ENCODE measurements at regions not wholly inside any gene's neighbourhood (a gene's known extent, or its start where the extent isn't known, plus 50 kb on each side); places are given as distances from the start of the nearest gene placed in this dataset.
A peak's percentile ranks its signal among the peaks of the same experiment; 100 is the strongest.

GRCh38 chr21:39124681-39125251 is 58.5 kb downstream of the PSMG1 start:
- DNase-seq, result no peak

- no peak for DNase-seq
Observed at GRCh38 chr21:39123375-39123774, 59.9 kb downstream of the PSMG1 start.

- no peak for DNase-seq
Observed at GRCh38 chr21:39121600-39122355, 61.5 kb downstream of the PSMG1 start.

GRCh38 chr21:39120876-39121599 is 62.2 kb downstream of the PSMG1 start:
- DNase-seq, result no peak

- no peak for DNase-seq
Observed at GRCh38 chr21:39119891-39120290, 63.4 kb downstream of the PSMG1 start.

- no peak for DNase-seq
Observed at GRCh38 chr21:39118604-39119215, 64.5 kb downstream of the PSMG1 start.

GRCh38 chr21:39118061-39118460 is 65.2 kb downstream of the PSMG1 start:
- no peak for DNase-seq

- no peak for DNase-seq
Observed at GRCh38 chr21:39117440-39117970, 65.7 kb downstream of the PSMG1 start.

- no peak for DNase-seq
Observed at GRCh38 chr21:39116761-39117439, 66.4 kb downstream of the PSMG1 start.

- no peak for DNase-seq
Observed at GRCh38 chr21:39115576-39116235, 67.5 kb downstream of the PSMG1 start.

- no peak for DNase-seq
Observed at GRCh38 chr21:39114871-39115575, 68.2 kb downstream of the PSMG1 start.

- DNase-seq, result no peak
Observed at GRCh38 chr21:39111931-39112550, 71.2 kb downstream of the PSMG1 start.

GRCh38 chr21:39110431-39110830 is 72.8 kb downstream of the PSMG1 start:
- DNase-seq, result no peak

- DNase-seq, result no peak
Observed at GRCh38 chr21:39109596-39110210, 73.5 kb downstream of the PSMG1 start.

- no peak for DNase-seq
Observed at GRCh38 chr21:39109163-39109530, 74.1 kb downstream of the PSMG1 start.

- DNase-seq, result peak in 3 of 4 experiments; percentile 20 to 39 (median 38)
Observed at GRCh38 chr21:39108291-39109162, 74.7 kb downstream of the PSMG1 start.

GRCh38 chr21:39107739-39108138 is 75.5 kb downstream of the PSMG1 start:
- DNase-seq, result no peak

GRCh38 chr21:39106881-39107462 is 76.3 kb downstream of the PSMG1 start:
- no peak for DNase-seq

GRCh38 chr21:39105836-39106235 is 77.4 kb downstream of the PSMG1 start:
- DNase-seq, result no peak

All from suppressor macrophage (primary cell).